ENCODE measurements at regions not wholly inside any gene's neighbourhood (a gene's known extent, or its start where the extent isn't known, plus 50 kb on each side); places are given as distances from the start of the nearest gene placed in this dataset.
A peak's percentile ranks its signal among the peaks of the same experiment; 100 is the strongest.
"Not testable (repeated sequence)": the region's sequence is repeated elsewhere in the genome, so short reads cannot be mapped to it uniquely, and the experiment has no call there.

DNA sequence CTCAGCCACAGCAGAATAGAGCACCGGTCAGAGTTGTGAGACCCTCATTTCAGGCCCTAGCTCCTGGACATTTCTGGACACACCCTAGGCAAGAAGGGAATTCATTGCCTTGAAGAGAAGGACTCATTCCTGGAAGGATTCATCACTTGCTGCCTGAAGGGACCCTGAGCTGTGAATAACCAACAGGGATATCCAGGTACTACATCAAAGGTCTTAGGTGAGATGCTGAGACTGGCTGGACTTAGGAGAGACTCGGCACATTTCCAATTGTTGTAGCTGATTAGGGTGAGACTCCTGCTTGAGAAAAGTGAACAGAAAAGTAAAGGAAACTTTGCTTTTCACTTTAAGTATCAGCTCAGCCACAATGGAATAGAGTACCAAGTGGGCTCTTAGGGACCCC is 208.1 kb upstream of the CDKN2B start:
- DNase-seq (ENCODE audit: low read depth) = no peak
- H3K4me3 ChIP-seq (ENCODE audit: low read length) = no peak overlapping the region
- TF ChIP-seq, protein P1, sequence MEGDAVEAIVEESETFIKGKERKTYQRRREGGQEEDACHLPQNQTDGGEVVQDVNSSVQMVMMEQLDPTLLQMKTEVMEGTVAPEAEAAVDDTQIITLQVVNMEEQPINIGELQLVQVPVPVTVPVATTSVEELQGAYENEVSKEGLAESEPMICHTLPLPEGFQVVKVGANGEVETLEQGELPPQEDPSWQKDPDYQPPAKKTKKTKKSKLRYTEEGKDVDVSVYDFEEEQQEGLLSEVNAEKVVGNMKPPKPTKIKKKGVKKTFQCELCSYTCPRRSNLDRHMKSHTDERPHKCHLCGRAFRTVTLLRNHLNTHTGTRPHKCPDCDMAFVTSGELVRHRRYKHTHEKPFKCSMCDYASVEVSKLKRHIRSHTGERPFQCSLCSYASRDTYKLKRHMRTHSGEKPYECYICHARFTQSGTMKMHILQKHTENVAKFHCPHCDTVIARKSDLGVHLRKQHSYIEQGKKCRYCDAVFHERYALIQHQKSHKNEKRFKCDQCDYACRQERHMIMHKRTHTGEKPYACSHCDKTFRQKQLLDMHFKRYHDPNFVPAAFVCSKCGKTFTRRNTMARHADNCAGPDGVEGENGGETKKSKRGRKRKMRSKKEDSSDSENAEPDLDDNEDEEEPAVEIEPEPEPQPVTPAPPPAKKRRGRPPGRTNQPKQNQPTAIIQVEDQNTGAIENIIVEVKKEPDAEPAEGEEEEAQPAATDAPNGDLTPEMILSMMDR (IDR thresholded peaks at IDR 0.05; ENCODE audit: insufficient read depth, low read depth, low read length, missing control alignments) = no peak

DNA sequence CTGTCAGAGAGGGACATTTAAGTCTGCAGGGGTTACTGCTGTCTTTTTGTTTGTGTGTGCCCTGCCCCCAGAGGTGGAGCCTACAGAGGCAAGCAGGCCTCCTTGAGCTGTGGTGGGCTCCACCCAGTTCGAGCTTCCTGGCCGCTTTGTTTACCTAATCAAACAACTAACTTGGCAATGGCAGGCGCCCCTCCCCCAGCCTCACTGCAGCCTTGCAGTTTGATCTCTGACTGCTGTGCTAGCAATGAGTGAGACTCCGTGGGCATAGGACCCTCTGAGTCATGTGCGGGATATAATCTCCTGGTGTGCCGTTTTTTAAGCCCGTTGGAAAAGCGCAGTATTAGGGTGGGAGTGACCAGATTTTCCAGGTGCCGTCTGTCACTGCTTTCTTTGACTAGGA is 216.8 kb upstream of the CDKN2B start:
- not testable (repeated sequence) for H3K4me3 ChIP-seq (ENCODE audit: low read length); DNase-seq (ENCODE audit: low read depth)

DNA sequence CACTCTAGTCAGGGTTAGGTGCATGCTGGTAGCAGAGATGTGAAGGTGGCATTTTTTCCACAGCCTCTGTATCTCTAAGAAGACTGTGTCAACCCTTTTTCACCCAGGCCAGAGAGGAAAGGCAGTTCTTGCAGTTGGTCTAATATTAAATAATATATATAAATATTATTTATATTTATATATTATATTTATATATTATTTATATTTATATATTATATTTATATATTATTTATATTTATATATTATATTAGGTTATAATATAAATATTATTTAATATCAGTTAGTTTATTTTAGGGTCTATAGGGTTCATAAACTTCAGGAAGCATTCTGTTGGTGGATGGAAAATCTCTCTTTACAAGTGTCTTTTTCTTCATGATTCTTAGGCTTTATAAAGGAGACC is 218.6 kb upstream of the DMRTA1 start:
- TF ChIP-seq, protein P1 (IDR thresholded peaks at IDR 0.05; ENCODE audit: insufficient read depth, low read depth, low read length, missing control alignments) = no peak
- no peak for DNase-seq (ENCODE audit: low read depth)
- H3K4me3 ChIP-seq (ENCODE audit: low read length) = no peak overlapping the region

DNA sequence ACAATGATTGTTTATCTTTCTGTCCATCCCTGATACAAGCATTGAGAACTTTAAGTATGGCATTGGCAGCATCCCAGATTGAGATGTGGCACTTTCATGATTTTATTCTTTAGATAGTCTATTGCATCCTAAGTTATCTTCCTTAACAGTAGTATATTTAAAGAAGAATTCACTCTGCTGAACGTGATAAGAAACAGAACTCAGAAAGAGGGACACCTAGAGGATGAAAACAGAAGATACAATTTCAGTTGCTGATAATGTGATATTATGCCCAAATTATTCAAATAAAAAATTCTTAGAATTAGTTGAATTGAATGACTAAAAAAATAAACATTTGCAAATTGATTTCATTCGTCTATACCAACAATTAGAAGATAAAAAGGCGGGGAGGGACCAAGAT is 218.1 kb upstream of the DMRTA1 start:
- H3K4me3 ChIP-seq (ENCODE audit: low read length) = no peak overlapping the region
- TF ChIP-seq, protein P1 (IDR thresholded peaks at IDR 0.05; ENCODE audit: insufficient read depth, low read depth, low read length, missing control alignments) = peak; percentile 17
- peak; percentile 28 for DNase-seq (ENCODE audit: low read depth)

DNA sequence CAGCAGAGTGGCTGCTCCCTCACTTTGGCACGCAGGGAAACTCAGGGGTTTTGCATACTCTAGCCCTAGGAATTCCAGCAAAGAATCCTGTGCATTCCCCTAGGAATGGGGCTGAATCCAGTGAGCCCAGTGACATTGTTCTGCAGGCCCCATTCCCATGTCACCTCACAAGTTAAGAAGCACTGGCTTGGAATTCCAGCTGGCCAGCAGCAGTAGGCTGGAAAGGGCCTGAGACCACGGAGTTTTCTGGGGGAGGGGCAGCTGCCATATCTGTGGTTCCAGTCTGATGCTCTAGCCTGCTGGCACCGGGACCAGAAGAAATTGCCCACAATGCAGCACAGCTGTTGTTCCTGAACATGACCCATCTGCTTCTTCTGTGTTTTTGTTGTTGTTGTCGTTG is 217.6 kb upstream of the DMRTA1 start:
- DNase-seq (ENCODE audit: low read depth) = no peak
- TF ChIP-seq, protein P1 (IDR thresholded peaks at IDR 0.05; ENCODE audit: insufficient read depth, low read depth, low read length, missing control alignments) = no peak
- no peak overlapping the region for H3K4me3 ChIP-seq (ENCODE audit: low read length)

DNA sequence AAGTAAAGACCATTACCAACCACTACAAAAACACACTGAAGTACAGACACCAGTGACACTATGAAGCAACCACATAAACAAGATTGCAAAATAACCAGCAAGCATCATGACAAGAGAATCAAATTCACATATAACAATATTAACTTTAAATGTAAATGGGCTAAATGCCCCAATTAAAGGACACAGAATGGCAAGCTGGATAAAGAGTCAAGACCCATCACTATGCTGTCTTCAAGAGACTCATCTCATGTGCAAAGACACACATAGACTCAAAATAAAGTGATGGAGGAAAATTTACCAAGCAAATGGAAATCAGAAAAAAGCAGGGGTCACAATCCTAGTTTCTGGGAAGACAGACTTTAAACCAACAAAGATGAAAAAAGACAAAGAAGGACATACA is 215.3 kb upstream of the DMRTA1 start:
- DNase-seq (ENCODE audit: low read depth) = not testable (repeated sequence)

DNA sequence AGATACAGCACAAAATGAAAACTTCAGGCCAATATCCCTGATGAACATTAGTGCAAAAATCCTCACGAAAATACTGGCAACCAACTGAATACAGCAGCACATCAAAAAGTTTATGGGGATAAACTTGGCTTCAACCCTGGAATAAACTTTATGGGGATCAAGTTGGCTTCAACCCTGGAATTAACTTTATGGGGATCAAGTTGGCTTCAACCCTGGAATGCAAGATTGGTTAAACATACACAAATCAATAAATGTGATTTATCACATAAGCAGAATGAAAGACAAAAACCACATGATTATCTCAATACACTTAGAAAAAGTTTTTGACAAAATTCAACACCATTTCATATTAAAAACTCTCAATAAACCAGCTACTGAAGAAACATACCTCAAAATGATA is 213.7 kb upstream of the DMRTA1 start:
- DNase-seq (ENCODE audit: low read depth) = no peak
- TF ChIP-seq, protein P1 (IDR thresholded peaks at IDR 0.05; ENCODE audit: insufficient read depth, low read depth, low read length, missing control alignments) = no peak
- H3K4me3 ChIP-seq (ENCODE audit: low read length) = no peak overlapping the region

More for the DNA sequence above, 215.3 kb upstream of the DMRTA1 start:
- not testable (repeated sequence) for H3K4me3 ChIP-seq (ENCODE audit: low read length)

DNA sequence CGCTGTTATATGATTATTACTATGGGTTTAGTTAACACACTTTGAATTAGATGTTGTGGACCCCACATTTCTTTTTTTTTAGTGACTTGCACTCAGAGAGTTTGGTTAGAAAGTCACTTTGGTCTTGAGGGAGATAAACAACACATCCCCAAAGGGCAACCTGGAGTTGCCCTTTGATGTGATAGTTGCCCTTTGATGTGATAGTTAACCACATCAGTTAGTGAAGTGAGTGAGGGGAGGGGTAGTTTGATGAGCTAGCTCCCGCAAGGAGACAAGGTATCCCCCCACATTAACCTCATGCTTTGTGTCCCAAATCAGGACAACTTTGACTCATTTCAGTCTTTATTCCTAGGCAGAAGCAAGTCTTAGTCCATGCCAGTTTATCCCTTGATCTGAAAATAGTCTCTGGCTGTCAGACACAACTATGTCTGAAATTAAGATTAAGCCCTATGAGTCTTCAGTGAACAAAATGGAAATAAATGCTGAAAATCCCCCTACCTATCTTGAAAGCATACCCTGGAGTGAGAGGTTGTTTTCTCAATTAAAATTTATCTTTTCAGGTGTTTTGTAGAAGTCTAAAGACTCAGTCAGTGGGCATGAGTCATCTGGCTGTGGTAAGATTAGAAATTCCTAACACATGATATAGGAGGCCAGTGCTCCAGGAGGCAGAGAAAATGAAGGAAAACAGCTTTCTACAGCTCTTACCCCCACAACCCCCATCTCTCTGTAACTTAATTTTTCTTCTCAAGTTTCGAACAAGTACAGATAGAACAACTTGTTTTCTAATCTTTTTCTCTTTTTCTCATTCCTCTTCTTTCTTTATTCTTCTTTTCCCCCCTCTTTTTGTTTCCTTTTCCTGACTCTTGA is 208.9 kb upstream of the DMRTA1 start:
- TF ChIP-seq, protein P1 (IDR thresholded peaks at IDR 0.05; ENCODE audit: insufficient read depth, low read depth, low read length, missing control alignments) = no peak
- no peak overlapping the region for H3K4me3 ChIP-seq (ENCODE audit: low read length)
- peak; percentile 87 for DNase-seq (ENCODE audit: low read depth)
